ENCODE measurements at regions not wholly inside any gene's neighbourhood (a gene's known extent, or its start where the extent isn't known, plus 50 kb on each side); places are given as distances from the start of the nearest gene placed in this dataset.

- Histone ChIP-seq H3K4me2 (ENCODE audit: low read length) (no peak overlapping the region), H3K9me2 (ENCODE audit: insufficient read depth) (no peaks in the 10 kb centered on the region), H3K27me3 (ENCODE audit: insufficient read depth, low read length) (no peaks in the 10 kb centered on the region), H3K4me1 (ENCODE audit: control insufficient read depth in 1 of 2, insufficient read depth in 2 of 2, low read length in 2 of 2) (no peaks in the 10 kb centered on the region), H3K9me3 (ENCODE audit: control insufficient read depth in 1 of 2, insufficient read depth in 1 of 2, low read depth in 1 of 2, low read length in 2 of 2) (no peaks in the 10 kb centered on the region), H3K79me2 (ENCODE audit: insufficient read depth, low read length) (no peaks in the 10 kb centered on the region), H3K36me3 (ENCODE audit: control insufficient read depth in 1 of 2, insufficient read depth in 2 of 2, low read length in 2 of 2) (no peaks in the 10 kb centered on the region), H3K9ac (ENCODE audit: low read length) (no peak overlapping the region), H3K27ac (ENCODE audit: low read depth, low read length) (no peak overlapping the region), H4K20me1 (ENCODE audit: insufficient read depth) (no peaks in the 10 kb centered on the region), H2AFZ (ENCODE audit: low read depth, low read length, poor library complexity, severe bottlenecking) (no peak overlapping the region), H3K4me3 (replicated peaks in 1 of 2; ENCODE audit: low read depth in 1 of 2, low read length in 2 of 2) (no peak overlapping the region)
- no peak for ATAC-seq
- ChIA-PET RAD21 (ENCODE audit: low non-redundant PET in 1 of 2, low total read pairs in 2 of 2, uncharacterized antibody in 2 of 2, unreplicated experiment in 2 of 2) (no interaction called here), POLR2A (no interaction called here), CTCF (no interaction called here)
- TF ChIP-seq POLR2AphosphoS5 (IDR thresholded peaks at IDR 0.05; ENCODE audit: low read depth, low read length): no peak
- TF ChIP-seq ZFX (IDR thresholded peaks at IDR 0.05): no peak
- TF ChIP-seq CEBPB (IDR thresholded peaks at IDR 0.05; ENCODE audit: low read depth): no peak
- TF ChIP-seq EGR1 (IDR thresholded peaks at IDR 0.05; ENCODE audit: low read depth): no peak
- no peak for TF ChIP-seq FOSL1 (IDR thresholded peaks at IDR 0.05; ENCODE audit: low read depth)
- no peak for TF ChIP-seq REST (IDR thresholded peaks at IDR 0.05; ENCODE audit: low read depth)
- no peak for TF ChIP-seq RAD21 (IDR thresholded peaks at IDR 0.05; ENCODE audit: low read depth)
- TF ChIP-seq SRF (IDR thresholded peaks at IDR 0.05; ENCODE audit: low read depth): no peak
- TF ChIP-seq CTCF (IDR thresholded peaks at IDR 0.05 in 2 of 3, conservative IDR thresholded peaks at IDR 0.05 in 1 of 3; ENCODE audit: borderline replicate concordance in 1 of 3, insufficient read depth in 1 of 3, low read depth in 2 of 3, low read length in 2 of 3): no peak
- TF ChIP-seq YY1 (IDR thresholded peaks at IDR 0.05; ENCODE audit: extremely low read depth, insufficient replicate concordance, low read depth, low read length): no peak
- TF ChIP-seq SP1 (IDR thresholded peaks at IDR 0.05; ENCODE audit: low read depth): no peak
- no peak for TF ChIP-seq SIN3A (IDR thresholded peaks at IDR 0.05; ENCODE audit: low read depth)
- no peak for TF ChIP-seq TCF7L2 (IDR thresholded peaks at IDR 0.05; ENCODE audit: borderline replicate concordance, extremely low read depth, insufficient read depth, insufficient read length)
- no peak for TF ChIP-seq ATF3 (IDR thresholded peaks at IDR 0.05)
- TF ChIP-seq POLR2A (IDR thresholded peaks at IDR 0.05; ENCODE audit: borderline replicate concordance, extremely low read depth, insufficient read depth, insufficient read length): no peak
- TF ChIP-seq EZH2phosphoT487 (IDR thresholded peaks at IDR 0.05; ENCODE audit: borderline replicate concordance): no peak
- no peak for TF ChIP-seq ZNF274 (IDR thresholded peaks at IDR 0.05; ENCODE audit: low read depth, low read length)
- BruUV-seq (replicated peaks): no TSS peak
- intact Hi-C loops (cut with micrococcal nuclease): no loop called here
- no peak for DNase-seq (ENCODE audit: low read depth, low spot score)
Measured at GRCh38 chr2:150125708-150126107, 361.8 kb downstream of the RND3 start.
